Omental fat pad (tissue), 3 donors: ENCODE measurements at regions not wholly inside any gene's neighbourhood (a gene's known extent, or its start where the extent isn't known, plus 50 kb on each side); places are given as distances from the start of the nearest gene placed in this dataset.

ENCODE experiments used
- ATAC-seq: fragments of 150-250 bp; one replicate; pipeline ENCODE4 v1.9.1; 2016; ENCODE audit warnings: mild to moderate bottlenecking, moderate library complexity; ENCODE audit not compliant: low FRiP score
- DNase-seq: peaks from one replicate; pipeline ENCODE4 v3.0.0-alpha.2; 2019; ENCODE audit warnings: low spot score
- TF ChIP-seq, protein P1 (sequence below), 3 donors: fragments of 450-650 bp; IDR thresholded peaks; one replicate each; pipeline ENCODE4 v1.5.1; 2016 to 2017; ENCODE audit warnings: antibody characterized with exemption in 3 of 3, mild to moderate bottlenecking in 3 of 3, moderate library complexity in 2 of 3

DNA sequence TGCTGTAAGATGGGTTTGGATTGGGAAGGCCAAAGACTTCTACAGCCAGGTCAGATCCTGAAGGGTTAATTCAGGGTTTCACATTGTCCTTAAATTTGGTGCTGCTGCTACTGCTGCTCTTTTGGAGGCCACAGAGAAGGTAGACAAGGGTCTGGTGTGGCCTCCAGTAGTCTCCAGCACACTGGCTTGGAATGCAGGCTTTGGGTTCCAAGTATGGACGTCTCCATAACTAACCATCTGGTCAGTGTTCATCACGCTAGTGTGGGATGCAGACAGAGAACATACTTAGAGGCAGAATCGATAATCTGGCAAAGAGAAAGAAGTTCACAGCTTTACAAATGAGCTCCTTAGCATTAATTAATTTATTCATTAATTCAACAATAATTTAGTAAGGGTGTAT lies 154.1 kb downstream of the ZBTB18 start:
- TF ChIP-seq, protein P1, sequence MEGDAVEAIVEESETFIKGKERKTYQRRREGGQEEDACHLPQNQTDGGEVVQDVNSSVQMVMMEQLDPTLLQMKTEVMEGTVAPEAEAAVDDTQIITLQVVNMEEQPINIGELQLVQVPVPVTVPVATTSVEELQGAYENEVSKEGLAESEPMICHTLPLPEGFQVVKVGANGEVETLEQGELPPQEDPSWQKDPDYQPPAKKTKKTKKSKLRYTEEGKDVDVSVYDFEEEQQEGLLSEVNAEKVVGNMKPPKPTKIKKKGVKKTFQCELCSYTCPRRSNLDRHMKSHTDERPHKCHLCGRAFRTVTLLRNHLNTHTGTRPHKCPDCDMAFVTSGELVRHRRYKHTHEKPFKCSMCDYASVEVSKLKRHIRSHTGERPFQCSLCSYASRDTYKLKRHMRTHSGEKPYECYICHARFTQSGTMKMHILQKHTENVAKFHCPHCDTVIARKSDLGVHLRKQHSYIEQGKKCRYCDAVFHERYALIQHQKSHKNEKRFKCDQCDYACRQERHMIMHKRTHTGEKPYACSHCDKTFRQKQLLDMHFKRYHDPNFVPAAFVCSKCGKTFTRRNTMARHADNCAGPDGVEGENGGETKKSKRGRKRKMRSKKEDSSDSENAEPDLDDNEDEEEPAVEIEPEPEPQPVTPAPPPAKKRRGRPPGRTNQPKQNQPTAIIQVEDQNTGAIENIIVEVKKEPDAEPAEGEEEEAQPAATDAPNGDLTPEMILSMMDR (IDR thresholded peaks at IDR 0.05): no peak
- DNase-seq (no peak), ATAC-seq (no peak)

DNA sequence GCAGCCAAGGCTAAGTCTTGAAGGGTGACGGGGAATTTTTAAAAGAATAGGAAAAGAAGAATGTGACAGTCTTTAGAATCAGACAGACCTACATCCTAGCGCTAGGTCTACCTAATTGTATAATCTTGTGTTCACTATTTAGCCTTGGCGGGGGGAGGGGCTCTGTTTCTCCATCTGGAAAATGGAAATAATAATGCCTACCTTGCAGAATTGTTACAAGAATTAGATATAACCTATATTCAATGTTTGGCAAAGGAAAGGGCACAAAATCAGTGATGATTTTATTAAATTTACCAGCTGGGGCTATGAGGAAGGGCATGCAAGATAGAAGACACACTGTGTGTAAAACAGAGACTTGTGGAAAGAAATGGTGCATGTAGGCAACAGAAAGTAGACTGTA lies 154.8 kb downstream of the ZBTB18 start:
- TF ChIP-seq, protein P1 (IDR thresholded peaks at IDR 0.05): no peak
- ATAC-seq: no peak
- DNase-seq: no peak

DNA sequence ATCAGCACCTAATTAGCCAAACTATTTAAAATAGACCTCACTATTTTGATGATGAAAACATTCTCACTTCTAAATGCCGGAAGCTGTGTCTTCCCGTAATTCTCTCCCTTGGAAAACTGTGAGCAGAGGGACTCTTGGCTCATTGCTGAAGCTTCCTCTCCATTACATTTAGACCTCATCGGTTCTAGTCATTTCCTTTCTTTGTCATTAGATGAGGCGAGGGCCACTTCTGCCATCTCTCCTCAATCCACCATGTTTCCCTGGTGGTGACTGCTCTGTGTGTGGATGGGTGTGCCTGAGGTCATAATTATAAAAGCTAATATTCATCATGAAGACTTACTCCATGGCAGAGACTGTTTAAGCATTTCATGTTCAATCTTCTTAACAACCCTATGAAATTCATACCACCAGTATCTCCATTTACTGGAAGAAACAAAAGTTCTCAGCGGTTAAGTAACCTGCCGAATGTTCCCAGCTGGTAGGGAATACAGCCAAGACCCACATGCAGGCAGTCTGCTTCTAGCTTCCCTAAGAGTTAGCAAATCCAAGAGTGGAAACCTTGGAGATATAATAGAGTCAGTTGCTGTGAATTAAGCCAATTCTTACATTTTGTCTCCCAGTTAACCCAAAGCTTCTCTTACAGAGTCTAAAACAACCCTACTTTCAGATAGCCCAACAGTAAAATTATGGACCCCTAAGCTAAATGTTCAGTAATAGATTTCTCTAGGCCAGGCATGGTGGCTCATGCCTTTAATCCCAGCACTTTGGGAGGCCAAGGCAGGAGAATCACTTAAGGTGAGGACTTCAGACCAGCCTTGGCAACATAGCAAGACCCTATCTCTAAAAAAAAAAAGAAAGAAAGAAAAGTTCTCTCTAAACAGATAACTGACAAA lies 156.2 kb downstream of the ZBTB18 start:
- no peak for DNase-seq
- ATAC-seq: peak; percentile 36
- TF ChIP-seq, protein P1 (IDR thresholded peaks at IDR 0.05): no peak

DNA sequence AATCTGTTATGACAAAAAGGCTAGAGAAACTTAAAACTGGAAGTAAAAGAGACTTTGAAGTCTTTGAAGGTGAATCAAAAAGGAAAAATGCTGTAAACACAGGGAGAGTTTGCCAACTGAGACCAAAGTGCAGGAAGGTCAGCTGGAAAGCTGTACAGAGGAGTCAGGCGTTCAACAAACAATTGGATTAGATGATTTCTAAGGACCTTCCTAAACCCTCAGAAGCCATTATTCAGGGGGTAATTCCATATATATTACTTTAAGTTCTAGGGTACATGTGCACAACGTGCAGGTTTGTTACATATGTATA lies 156.8 kb downstream of the ZBTB18 start:
- TF ChIP-seq, protein P1 (IDR thresholded peaks at IDR 0.05): no peak
- ATAC-seq (no peak), DNase-seq (no peak)

DNA sequence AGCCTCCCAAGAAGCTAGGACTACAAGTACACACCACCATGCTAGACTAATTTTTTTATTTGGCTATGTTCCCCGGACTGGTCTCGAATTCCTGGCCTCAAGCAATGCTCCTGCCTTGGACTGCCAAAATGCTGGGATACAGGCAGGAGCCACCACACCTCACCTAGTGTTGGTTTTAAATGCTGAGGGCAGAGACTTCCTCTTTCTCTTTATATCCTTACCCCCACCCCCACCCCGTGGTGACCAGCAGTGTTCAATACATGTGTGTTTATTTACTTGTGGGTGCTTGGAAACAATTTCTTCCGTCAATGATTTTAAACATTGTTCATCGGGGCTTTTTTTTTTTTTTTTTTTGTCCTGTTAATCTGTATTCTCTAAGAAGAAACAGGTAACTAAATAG lies 158.9 kb downstream of the ZBTB18 start:
- no peak for ATAC-seq
- DNase-seq: no peak
- TF ChIP-seq, protein P1 (IDR thresholded peaks at IDR 0.05): no peak

DNA sequence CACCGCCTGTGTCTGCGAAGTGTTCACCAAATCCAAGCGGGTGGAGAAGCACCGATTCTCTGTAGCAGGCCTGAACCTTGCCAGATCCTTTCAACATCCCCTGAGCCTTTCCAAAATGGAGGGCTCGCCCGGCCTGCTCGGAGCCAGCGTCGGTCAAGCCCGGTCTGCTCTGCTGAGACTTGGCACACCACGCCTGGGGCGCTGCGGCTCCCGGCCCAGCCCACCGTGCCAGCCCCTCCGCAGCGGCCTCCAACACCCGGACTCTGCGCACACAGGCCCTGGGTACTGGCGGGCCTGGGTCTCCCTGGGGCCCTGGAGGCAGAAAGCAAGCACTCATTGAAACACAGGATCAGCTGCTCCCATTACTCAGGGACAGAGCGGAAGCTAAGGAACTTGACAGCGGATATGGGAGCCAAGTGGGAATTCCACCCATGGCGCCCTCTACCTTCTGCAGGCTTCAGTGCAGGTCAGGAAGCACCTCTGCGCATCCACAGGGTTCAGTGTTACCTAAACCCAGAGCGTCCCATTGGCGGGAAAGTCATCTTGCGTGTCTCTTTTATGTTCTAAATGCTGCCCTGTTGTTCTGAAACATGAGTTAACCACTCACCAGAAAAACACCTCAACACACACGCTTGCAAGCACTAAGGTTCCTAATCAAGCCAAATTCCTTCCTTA lies 159.9 kb downstream of the ZBTB18 start:
- DNase-seq (no peak), ATAC-seq (no peak)
- TF ChIP-seq, protein P1 (IDR thresholded peaks at IDR 0.05): no peak

DNA sequence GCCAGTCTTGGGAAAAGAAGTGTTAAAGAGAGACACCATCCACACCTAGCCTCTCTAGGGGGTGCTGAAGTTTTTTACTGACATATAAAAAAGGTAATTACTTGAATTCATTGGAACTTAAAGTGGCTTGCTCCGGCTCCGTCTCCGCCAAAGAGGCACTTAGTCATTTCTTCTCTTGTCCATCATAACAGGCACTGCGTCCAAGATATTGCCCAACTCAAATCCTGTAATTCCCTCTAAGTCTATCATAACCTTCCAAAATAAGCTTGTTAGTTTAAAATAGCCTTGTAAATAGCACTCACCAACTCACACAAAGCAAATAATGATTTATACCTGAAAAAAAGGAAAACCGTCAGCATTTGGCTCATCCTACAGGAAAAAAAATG lies 160.5 kb downstream of the ZBTB18 start:
- TF ChIP-seq, protein P1 (IDR thresholded peaks at IDR 0.05): no peak
- DNase-seq: no peak
- peak; percentile 75 for ATAC-seq
